Adrenal gland (tissue), 9 donors: ENCODE measurements at regions not wholly inside any gene's neighbourhood (a gene's known extent, or its start where the extent isn't known, plus 50 kb on each side); places are given as distances from the start of the nearest gene placed in this dataset.
A peak's percentile ranks its signal among the peaks of the same experiment; 100 is the strongest.

Experiments used
- DNase-seq, 7 donors: peaks; one replicate each; pipeline ENCODE4 v3.0.0-alpha.2; 2019 to 2020
- H3K27ac ChIP-seq, 5 donors: fragments of 200-600 bp; sonication (generic) in 4 of 5; 1 replicate in 3 of 5; 2 replicates in 2 of 5; pipeline versions ENCODE4 v1.5.1 to v1.8.0; 2016 to 2020; ENCODE audit warnings: mild to moderate bottlenecking in 1 of 5
- H3K27me3 ChIP-seq: fragments of 200-600 bp; 2 replicates; pipeline ENCODE4 v1.8.0; 2021
- H3K36me3 ChIP-seq, 2 donors: fragments of 200-600 bp; replicated peaks in 1 of 2; 1 replicate in 1 of 2; 2 replicates in 1 of 2; pipeline versions ENCODE4 v1.5.1 to v1.8.0; 2018 to 2022
- H3K4me1 ChIP-seq, 2 donors: fragments of 200-600 bp; replicated peaks in 1 of 2; 1 replicate in 1 of 2; 2 replicates in 1 of 2; pipeline versions ENCODE4 v1.5.1 to v1.8.0; 2018 to 2021
- H3K4me3 ChIP-seq, 4 donors: fragments of 200-600 bp; sonication (generic) in 3 of 4; one replicate each; pipeline ENCODE4 v1.5.1; 2016 to 2018
- H3K9me3 ChIP-seq, 3 donors: fragments of 200-600 bp; sonication (generic) in 1 of 3; replicated peaks in 1 of 3; 1 replicate in 2 of 3; 2 replicates in 1 of 3; pipeline versions ENCODE4 v1.5.1 to v1.8.0; 2016 to 2021
- CTCF ChIP-seq, 6 experiments: fragments of 450-650 bp in 4 of 6; fragments of 200-600 bp in 2 of 6; sonication (generic) in 1 of 6; IDR thresholded peaks; 1 replicate in 5 of 6; 2 replicates in 1 of 6; pipeline versions ENCODE4 v1.5.1 to v1.8.0; 2016 to 2021; ENCODE audit warnings: antibody characterized with exemption in 6 of 6, mild to moderate bottlenecking in 2 of 6, moderate library complexity in 1 of 6
- POLR2A ChIP-seq, 2 donors: fragments of 450-650 bp; IDR thresholded peaks; one replicate each; pipeline ENCODE4 v1.6.1; 2017; ENCODE audit warnings: antibody characterized with exemption in 2 of 2, mild to moderate bottlenecking in 2 of 2, moderate library complexity in 1 of 2
- WGBS, 4 donors: extraction: QIAGEN DNeasy Blood & Tissue Kit in 2 of 4; methylation state at CpG; one replicate each; pipeline versions ENCODE4 v1.1.5 to v1.1.7; 2013 to 2017; 5-methylcytosine and 5-hydroxymethylcytosine counted together
- intact Hi-C, 2 donors: fragments of 100-400 bp; cut with DNase I; formaldehyde crosslinking; loops; one replicate each; pipeline versions ENCODE4 v1.14.1 to v1.15.0; 2022 to 2023
- donor health status: healthy with polysubstance abuse.
- donor health status: Bipolar disorder and iron deficiency.
- donor health status: DM: yes; HTN: yes; CAD: no.
- donor health status: DM: no; HTN: no; CAD: no.
- donor health status: DM: no; HTN: no; CAD: no.

GRCh38 chr9:82829818-82830217, 233.1 kb downstream of the RASEF start:
- Histone ChIP-seq H3K4me1 (no peaks in the 10 kb centered on the region), H3K36me3 (no peaks in the 10 kb centered on the region), H3K4me3 (no peak overlapping the region), H3K9me3 (no peaks in the 10 kb centered on the region), H3K27me3 (no peaks in the 10 kb centered on the region), H3K27ac (no peak overlapping the region)
- 33 to 38% (median 34%) methylated on average over 4 of the region's 4 CpGs for WGBS, 4 donors
- TF ChIP-seq CTCF (IDR thresholded peaks at IDR 0.05): no peak
- TF ChIP-seq POLR2A (IDR thresholded peaks at IDR 0.05): no peak
- DNase-seq: no peak
- intact Hi-C loops: no loop called here

- intact Hi-C loops: no loop called here
- DNase-seq: no peak
- H3K9me3 ChIP-seq: no peaks in the 10 kb centered on the region
- no peak overlapping the region for H3K4me3 ChIP-seq
- H3K27me3 ChIP-seq: no peaks in the 10 kb centered on the region
- no peak overlapping the region for H3K27ac ChIP-seq
- 82 to 88% (median 85%) methylated on average over 2 of the region's 2 CpGs for WGBS, 4 donors
- TF ChIP-seq POLR2A (IDR thresholded peaks at IDR 0.05) (no peak), CTCF (IDR thresholded peaks at IDR 0.05) (no peak)
- H3K36me3 ChIP-seq: no peaks in the 10 kb centered on the region
- no peaks in the 10 kb centered on the region for H3K4me1 ChIP-seq
Observed at GRCh38 chr9:82865524-82865923, 197.4 kb downstream of the RASEF start.

GRCh38 chr9:82880336-82881050, 182.4 kb downstream of the RASEF start:
- no peaks in the 10 kb centered on the region for H3K9me3 ChIP-seq
- no peaks in the 10 kb centered on the region for H3K27me3 ChIP-seq
- 25 to 39% (median 30%) methylated on average over 5 of the region's 5 CpGs for WGBS, 4 donors
- no peak overlapping the region for H3K27ac ChIP-seq
- peak in 2 of 7 donors; percentile 8 to 17 for DNase-seq
- TF ChIP-seq CTCF (IDR thresholded peaks at IDR 0.05): no peak
- no peak for TF ChIP-seq POLR2A (IDR thresholded peaks at IDR 0.05)
- intact Hi-C loops: no loop called here
- H3K4me3 ChIP-seq: no peak overlapping the region
- H3K4me1 ChIP-seq: no peaks in the 10 kb centered on the region
- no peaks in the 10 kb centered on the region for H3K36me3 ChIP-seq

- TF ChIP-seq CTCF (IDR thresholded peaks at IDR 0.05) (no peak), POLR2A (IDR thresholded peaks at IDR 0.05) (no peak)
- H3K4me3 ChIP-seq: no peak overlapping the region
- no peak for DNase-seq
- H3K4me1 ChIP-seq: no peaks in the 10 kb centered on the region
- H3K9me3 ChIP-seq: no peaks in the 10 kb centered on the region
- intact Hi-C loops: no loop called here
- no peak overlapping the region for H3K27ac ChIP-seq
- no peaks in the 10 kb centered on the region for H3K36me3 ChIP-seq
- WGBS, 4 donors: 90 to 98% (median 95%) methylated on average over 1 of the region's 1 CpG
- H3K27me3 ChIP-seq: no peaks in the 10 kb centered on the region
Observed at GRCh38 chr9:82882138-82882537, 180.8 kb downstream of the RASEF start.
